Mucosa of rectum (tissue), 2 donors: ENCODE measurements at regions not wholly inside any gene's neighbourhood (a gene's known extent, or its start where the extent isn't known, plus 50 kb on each side); places are given as distances from the start of the nearest gene placed in this dataset.

Experiments used
- H3K27ac ChIP-seq, 2 donors: one replicate each; pipeline ENCODE4 v1.7.0; 2013; ENCODE audit warnings: inconsistent platforms in 2 of 2, low read depth in 2 of 2, low read length in 2 of 2
- H3K27me3 ChIP-seq, 2 donors: one replicate each; pipeline ENCODE4 v1.7.0; 2013; ENCODE audit warnings: low read length in 2 of 2; ENCODE audit not compliant: control insufficient read depth in 2 of 2, insufficient read depth in 2 of 2
- H3K36me3 ChIP-seq, 2 donors: one replicate each; pipeline ENCODE4 v1.7.0; 2013; ENCODE audit warnings: low read length in 2 of 2; ENCODE audit not compliant: control insufficient read depth in 2 of 2, insufficient read depth in 2 of 2
- H3K4me1 ChIP-seq, 2 donors: one replicate each; pipeline ENCODE4 v1.7.0; 2013; ENCODE audit warnings: low read length in 2 of 2, mild to moderate bottlenecking in 1 of 2; ENCODE audit not compliant: control insufficient read depth in 2 of 2, insufficient read depth in 2 of 2
- H3K4me3 ChIP-seq, 2 donors: one replicate each; pipeline ENCODE4 v1.7.0; 2013; ENCODE audit warnings: low read length in 2 of 2
- H3K9ac ChIP-seq, 2 donors: one replicate each; pipeline ENCODE4 v1.7.0; 2013; ENCODE audit warnings: low read length in 2 of 2, low read depth in 1 of 2, mild to moderate bottlenecking in 1 of 2
- H3K9me3 ChIP-seq, 2 donors: one replicate each; pipeline ENCODE4 v1.7.0; 2013; ENCODE audit warnings: low read length in 2 of 2; ENCODE audit not compliant: control insufficient read depth in 2 of 2
- donor health status: healthy.
- donor health status: Normal muscosa, but diverticular disease.

DNA sequence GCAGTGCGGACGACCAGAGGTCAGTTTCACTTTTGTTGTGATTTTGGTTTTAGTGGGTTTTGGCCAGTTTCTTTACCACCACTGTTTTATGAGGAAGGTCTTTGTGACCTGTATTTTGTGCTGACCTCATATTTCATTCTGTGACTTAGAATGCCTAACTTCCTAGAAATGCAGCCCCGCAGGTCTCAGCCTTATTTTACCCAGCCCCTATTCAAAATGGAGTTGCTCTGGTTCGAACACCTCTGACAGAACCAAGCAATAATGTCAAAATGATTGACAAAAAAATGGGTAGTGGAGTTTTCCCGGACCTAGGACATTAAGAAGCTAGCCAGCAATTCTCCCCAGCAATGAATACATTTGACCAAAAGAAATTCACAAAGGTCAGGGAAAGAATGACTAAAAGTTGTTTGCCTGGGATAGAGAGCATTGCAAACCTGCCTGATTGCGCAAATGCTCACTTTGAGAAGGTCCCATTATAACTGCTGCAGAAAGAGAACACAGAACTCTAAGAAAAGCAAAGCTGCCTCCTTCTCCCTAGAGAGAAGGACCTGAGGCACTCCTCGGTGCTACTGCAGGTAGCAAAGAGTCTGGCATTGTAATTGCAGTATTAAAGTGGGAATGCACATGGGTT, 288.8 kb downstream of the ADGB start:
- Histone ChIP-seq H3K9me3 (no peaks in the 10 kb centered on the region), H3K4me3 (no peak overlapping the region), H3K36me3 (no peaks in the 10 kb centered on the region), H3K27ac (no peak overlapping the region), H3K27me3 (no peaks in the 10 kb centered on the region), H3K9ac (no peak overlapping the region), H3K4me1 (peaks cover 3 to 15% of the 10 kb centered on the region in 2 donors)

DNA sequence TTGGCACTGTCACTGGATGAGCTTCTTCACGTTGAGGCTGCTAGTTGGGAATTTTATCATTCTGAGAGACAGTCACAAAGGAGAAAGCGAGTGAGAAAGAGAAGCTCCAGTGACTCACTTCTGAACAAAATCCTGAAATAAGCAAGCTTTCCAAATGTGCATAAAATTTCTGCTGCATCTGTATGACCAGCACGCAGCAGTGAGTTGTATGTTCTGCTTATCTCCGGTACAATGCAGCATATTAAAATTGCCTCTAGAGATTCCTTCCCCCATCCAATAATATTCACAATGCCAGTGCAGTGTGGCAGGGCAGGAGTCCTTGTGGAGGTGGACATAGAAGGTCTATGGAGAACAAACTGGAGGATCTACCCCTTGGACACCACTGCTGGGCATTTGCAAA, 290.5 kb downstream of the ADGB start:
- H3K4me3 ChIP-seq, result no peak overlapping the region
- H3K9ac ChIP-seq, result no peak overlapping the region
- H3K36me3 ChIP-seq, result no peaks in the 10 kb centered on the region
- H3K9me3 ChIP-seq, result no peaks in the 10 kb centered on the region
- H3K27me3 ChIP-seq, result no peaks in the 10 kb centered on the region
- no peak overlapping the region for H3K27ac ChIP-seq
- H3K4me1 ChIP-seq, result peaks cover 3 to 14% of the 10 kb centered on the region in 2 donors

DNA sequence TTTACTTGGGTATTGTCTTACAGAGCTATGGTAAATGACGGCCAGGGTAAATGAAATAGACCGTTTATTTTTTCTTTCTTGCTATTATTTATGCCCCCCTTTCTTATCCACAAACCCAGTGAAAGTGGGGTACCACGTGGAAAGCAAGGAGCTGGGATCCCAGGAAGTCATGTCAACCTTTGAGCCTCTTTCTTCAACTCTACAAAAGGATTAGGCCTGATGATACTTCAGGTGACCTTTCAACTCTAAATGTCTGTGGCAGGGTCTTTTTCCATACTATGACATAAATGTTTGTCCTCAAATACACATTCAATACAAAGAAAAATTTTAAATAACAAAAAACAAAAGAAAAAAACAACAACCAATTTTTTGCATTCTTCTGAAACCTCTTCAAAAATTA, 291.4 kb downstream of the ADGB start:
- peaks cover 0 to 9% of the 10 kb centered on the region in 2 donors for H3K4me1 ChIP-seq
- H3K27me3 ChIP-seq, result no peaks in the 10 kb centered on the region
- H3K9me3 ChIP-seq, result no peaks in the 10 kb centered on the region
- no peak overlapping the region for H3K4me3 ChIP-seq
- no peaks in the 10 kb centered on the region for H3K36me3 ChIP-seq
- H3K27ac ChIP-seq, result no peak overlapping the region
- no peak overlapping the region for H3K9ac ChIP-seq

DNA sequence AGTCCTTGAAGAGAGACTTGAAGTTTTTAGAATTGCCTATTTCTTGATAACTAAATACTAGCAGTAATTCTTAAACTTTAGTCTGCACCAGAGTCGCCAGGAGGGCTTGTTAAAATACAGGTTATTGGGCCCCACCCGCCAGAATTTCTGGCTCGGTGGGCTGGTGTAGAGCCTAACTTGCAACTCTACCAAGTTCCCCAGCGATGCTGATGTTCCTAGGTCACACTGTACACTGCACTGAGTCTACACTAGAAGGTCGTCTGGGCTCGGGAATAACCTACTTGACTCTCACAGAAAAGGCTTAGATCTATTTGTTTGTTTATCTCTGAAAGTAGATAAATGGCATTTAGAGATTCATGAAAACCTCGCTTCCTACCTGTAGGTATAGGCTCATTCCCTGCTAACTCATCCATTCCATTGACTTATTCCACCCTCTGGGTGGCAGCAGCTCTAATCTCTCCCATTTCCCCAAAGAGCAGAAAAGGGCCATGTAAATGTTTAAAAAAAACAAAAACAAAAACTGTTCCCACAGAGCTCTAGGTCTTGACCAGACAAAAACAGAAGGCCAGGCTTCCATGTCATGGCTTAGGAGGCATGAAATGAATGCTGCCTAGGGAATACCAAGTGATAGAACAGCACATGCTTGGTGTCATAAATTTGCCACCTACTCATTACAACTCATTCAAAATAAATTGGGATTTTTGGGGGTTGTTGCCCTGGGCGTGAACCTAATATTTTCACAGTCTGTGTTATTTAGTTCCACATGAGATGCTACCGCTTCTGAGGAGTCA, 292.1 kb downstream of the ADGB start:
- Histone ChIP-seq H3K4me1 (peaks cover 0 to 4% of the 10 kb centered on the region in 2 donors), H3K27me3 (no peaks in the 10 kb centered on the region), H3K27ac (no peak overlapping the region), H3K36me3 (no peaks in the 10 kb centered on the region), H3K4me3 (no peak overlapping the region), H3K9ac (no peak overlapping the region), H3K9me3 (no peaks in the 10 kb centered on the region)

DNA sequence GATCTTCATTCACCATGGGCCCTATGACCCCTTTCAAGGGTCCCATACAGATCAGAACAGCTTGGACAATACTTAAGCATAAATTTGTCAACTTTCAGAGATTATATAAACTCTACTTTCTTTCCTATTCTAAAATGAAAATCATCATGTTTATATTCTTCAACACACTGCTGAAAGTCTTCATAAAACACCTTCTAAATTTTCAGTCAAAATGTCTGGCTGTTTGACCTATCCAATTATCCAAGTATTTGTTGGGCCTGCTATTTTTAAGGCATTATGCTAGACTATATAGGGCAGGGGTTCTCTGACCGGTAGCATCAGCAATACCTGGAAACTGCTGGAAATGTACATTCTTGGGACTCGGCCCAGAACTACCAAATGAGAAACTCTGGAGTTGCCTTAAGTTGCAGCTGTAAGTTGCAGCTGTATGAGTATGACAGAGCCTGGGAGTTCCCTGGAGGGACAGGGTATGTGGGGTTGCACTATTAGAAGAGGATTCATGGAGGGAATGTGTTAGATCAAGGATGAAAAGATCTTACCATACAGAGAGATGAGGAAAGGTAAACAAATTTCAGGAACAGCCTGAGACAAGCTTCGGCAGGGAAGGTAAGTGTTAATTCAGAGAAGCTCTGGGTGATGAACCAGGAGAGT, 293.0 kb downstream of the ADGB start:
- no peaks in the 10 kb centered on the region for H3K9me3 ChIP-seq
- no peak overlapping the region for H3K9ac ChIP-seq
- H3K4me1 ChIP-seq, result no peaks in the 10 kb centered on the region
- no peak overlapping the region for H3K4me3 ChIP-seq
- H3K27ac ChIP-seq, result peak overlapping the region in 1 of 2 donors; percentile 16
- H3K36me3 ChIP-seq, result no peaks in the 10 kb centered on the region
- no peaks in the 10 kb centered on the region for H3K27me3 ChIP-seq

DNA sequence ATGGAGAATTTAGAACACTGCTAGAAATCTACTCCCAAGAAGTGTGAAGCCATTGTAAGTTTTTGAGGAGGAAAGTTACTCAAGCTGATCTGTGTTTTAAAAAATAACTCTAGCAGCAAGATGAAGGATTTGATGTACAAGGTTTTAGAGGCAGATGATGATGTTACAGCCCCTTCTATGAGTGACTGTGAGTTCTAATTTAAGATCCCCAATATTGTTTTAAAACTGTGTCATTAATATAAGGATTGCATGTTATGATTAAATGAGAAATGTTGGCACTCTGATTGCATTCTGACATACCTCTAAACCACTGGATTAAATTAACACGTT, 293.5 kb downstream of the ADGB start:
- no peaks in the 10 kb centered on the region for H3K36me3 ChIP-seq
- H3K9ac ChIP-seq, result no peak overlapping the region
- peak overlapping the region in 1 of 2 donors; percentile 16 for H3K27ac ChIP-seq
- H3K4me1 ChIP-seq, result no peaks in the 10 kb centered on the region
- H3K9me3 ChIP-seq, result no peaks in the 10 kb centered on the region
- H3K4me3 ChIP-seq, result no peak overlapping the region
- no peaks in the 10 kb centered on the region for H3K27me3 ChIP-seq

DNA sequence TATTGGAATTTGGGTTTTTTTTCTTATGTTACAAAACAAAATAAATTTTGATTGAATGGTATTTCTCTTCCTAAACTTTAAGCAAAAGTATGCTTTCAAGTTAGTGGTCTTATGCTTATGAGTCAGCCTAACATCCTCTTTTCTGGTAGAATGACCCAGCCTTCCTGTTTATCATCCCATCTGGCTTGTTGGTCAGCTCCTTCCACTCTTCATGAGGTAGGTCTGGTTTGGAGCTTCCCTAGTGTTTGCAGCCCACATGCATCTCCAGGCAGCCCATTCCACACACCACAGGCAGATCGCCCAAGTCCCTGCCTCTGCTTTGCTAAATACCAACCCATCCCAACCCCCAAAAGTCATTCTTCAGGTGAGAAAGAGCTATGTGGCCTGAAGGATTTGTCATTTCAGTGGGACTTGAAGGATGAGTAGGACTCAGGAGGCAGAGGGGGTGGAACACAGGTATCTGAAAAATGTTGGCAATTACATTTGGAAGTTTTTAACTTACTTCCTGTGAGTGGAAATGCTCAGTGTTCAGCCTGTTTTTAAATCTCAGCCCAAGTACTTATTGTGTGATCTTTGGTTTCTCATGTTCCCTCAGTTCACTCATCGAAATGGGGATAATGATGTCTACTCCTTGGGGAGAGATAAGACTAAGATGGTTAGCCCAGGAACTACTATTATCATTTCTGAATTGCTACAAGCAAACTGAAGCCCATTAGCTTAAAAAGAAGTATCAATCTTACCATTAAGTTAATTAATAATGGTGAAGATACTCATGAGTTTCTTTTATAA, 294.0 kb downstream of the ADGB start:
- Histone ChIP-seq H3K4me3 (no peak overlapping the region), H3K9ac (no peak overlapping the region), H3K9me3 (no peaks in the 10 kb centered on the region), H3K27ac (no peak overlapping the region), H3K27me3 (no peaks in the 10 kb centered on the region), H3K4me1 (no peaks in the 10 kb centered on the region), H3K36me3 (no peaks in the 10 kb centered on the region)

DNA sequence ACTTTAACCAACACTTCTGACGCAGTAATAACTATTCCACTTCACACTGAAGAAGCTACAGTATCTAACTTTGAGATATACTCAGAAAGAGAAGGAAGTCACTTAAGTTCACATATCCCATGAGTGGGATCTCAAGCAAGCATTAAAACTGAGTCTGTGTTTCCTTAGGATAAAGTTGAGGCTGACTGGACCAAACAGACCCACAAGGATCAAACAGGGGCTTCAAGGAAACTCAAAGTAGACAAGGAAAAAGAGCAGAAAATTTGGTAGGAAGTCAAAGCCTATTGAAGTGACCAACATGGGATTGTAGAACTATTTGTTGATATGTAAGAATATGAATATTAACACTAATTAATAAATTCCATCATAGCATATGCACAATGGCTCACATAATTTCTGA, 294.9 kb downstream of the ADGB start:
- Histone ChIP-seq H3K9me3 (no peaks in the 10 kb centered on the region), H3K27me3 (no peaks in the 10 kb centered on the region), H3K27ac (no peak overlapping the region), H3K9ac (no peak overlapping the region), H3K4me3 (no peak overlapping the region), H3K36me3 (no peaks in the 10 kb centered on the region), H3K4me1 (no peaks in the 10 kb centered on the region)

DNA sequence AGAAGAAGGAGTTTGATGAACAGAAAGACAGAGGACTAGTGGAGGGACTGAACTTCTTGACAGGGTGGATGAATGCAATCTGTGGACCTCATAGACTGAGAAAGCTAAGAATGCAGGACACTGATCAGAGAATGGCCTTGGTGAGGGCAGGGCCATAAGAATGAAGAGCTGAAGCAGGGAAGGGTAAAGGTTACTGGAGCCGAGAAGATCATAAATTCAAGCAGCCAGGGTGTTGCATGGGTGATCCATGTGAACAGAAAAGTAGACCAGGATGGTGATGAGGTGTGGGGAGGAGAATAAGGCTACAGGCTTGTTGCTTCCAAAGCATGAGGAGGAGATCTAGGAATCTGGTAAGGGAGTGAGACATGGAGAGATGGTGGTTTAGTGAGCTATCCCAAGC, 295.9 kb downstream of the ADGB start:
- Histone ChIP-seq H3K9ac (no peak overlapping the region), H3K36me3 (no peaks in the 10 kb centered on the region), H3K27ac (no peak overlapping the region), H3K4me1 (no peaks in the 10 kb centered on the region), H3K9me3 (no peaks in the 10 kb centered on the region), H3K27me3 (no peaks in the 10 kb centered on the region), H3K4me3 (no peak overlapping the region)
